Uterus (tissue), 3 donors: ENCODE measurements at regions not wholly inside any gene's neighbourhood (a gene's known extent, or its start where the extent isn't known, plus 50 kb on each side); places are given as distances from the start of the nearest gene placed in this dataset.

Experiments used
- DNase-seq, 2 donors: peaks; one replicate each; pipeline ENCODE4 v3.0.0-alpha.2; 2019 to 2020
- H3K27ac ChIP-seq, 2 donors: fragments of 200-600 bp; sonication (generic); 1 replicate in 1 of 2; 2 replicates in 1 of 2; pipeline ENCODE4 v1.5.1; 2016 to 2018
- H3K27me3 ChIP-seq, 2 donors: fragments of 200-600 bp; sonication (generic); one replicate each; pipeline ENCODE4 v1.5.1; 2018 to 2019; ENCODE audit warnings: control low read depth in 1 of 2
- H3K36me3 ChIP-seq, 2 donors: fragments of 200-600 bp; sonication (generic); one replicate each; pipeline ENCODE4 v1.5.1; 2019; ENCODE audit warnings: control low read depth in 1 of 2
- H3K4me1 ChIP-seq, 2 donors: fragments of 200-600 bp; sonication (generic); one replicate each; pipeline ENCODE4 v1.5.1; 2018 to 2019; ENCODE audit warnings: control low read depth in 1 of 2
- H3K4me3 ChIP-seq, 2 donors: fragments of 200-600 bp; sonication (generic); 1 replicate in 1 of 2; 2 replicates in 1 of 2; pipeline ENCODE4 v1.5.1; 2018 to 2019; ENCODE audit warnings: mild to moderate bottlenecking in 1 of 2
- H3K9me3 ChIP-seq, 2 donors: fragments of 200-600 bp; sonication (generic); one replicate each; pipeline ENCODE4 v1.5.1; 2019; ENCODE audit warnings: control low read depth in 1 of 2
- CTCF ChIP-seq, 4 experiments: fragments of 200-600 bp in 2 of 4; fragments of 450-650 bp in 2 of 4; sonication (generic) in 2 of 4; IDR thresholded peaks; one replicate each; pipeline ENCODE4 v1.5.1; 2016 to 2019; ENCODE audit warnings: antibody characterized with exemption in 4 of 4, mild to moderate bottlenecking in 2 of 4, moderate library complexity in 1 of 4
- POLR2A ChIP-seq, 2 donors: fragments of 450-650 bp; IDR thresholded peaks; one replicate each; pipeline ENCODE4 v1.6.1; 2016; ENCODE audit warnings: antibody characterized with exemption in 2 of 2, mild to moderate bottlenecking in 1 of 2, moderate library complexity in 1 of 2
- intact Hi-C: fragments of 100-400 bp; cut with DNase I; formaldehyde crosslinking; loops from one replicate; pipeline ENCODE4 v1.15.1; 2023; ENCODE audit warnings: low total_unique reads
- donor health status: DM: yes; HTN: yes; CAD: no.

- Histone ChIP-seq H3K4me3 (no peak overlapping the region), H3K9me3 (no peaks in the 10 kb centered on the region), H3K4me1 (peaks cover 0 to 3% of the 10 kb centered on the region in 2 donors), H3K36me3 (no peaks in the 10 kb centered on the region), H3K27ac (no peak overlapping the region), H3K27me3 (no peaks in the 10 kb centered on the region)
- intact Hi-C loops, result no loop called here
- TF ChIP-seq POLR2A (IDR thresholded peaks at IDR 0.05) (no peak), CTCF (IDR thresholded peaks at IDR 0.05) (no peak)
- DNase-seq, result no peak
Measured at GRCh38 chr1:173333581-173333980, 126.5 kb upstream of the TNFSF4 start.

GRCh38 chr1:173337126-173337525 is 130.0 kb upstream of the TNFSF4 start:
- H3K4me1 ChIP-seq, result no peaks in the 10 kb centered on the region
- H3K27me3 ChIP-seq, result no peaks in the 10 kb centered on the region
- no peak overlapping the region for H3K27ac ChIP-seq
- intact Hi-C loops, result no loop called here
- no peaks in the 10 kb centered on the region for H3K9me3 ChIP-seq
- no peak overlapping the region for H3K4me3 ChIP-seq
- no peak for DNase-seq
- TF ChIP-seq POLR2A (IDR thresholded peaks at IDR 0.05) (no peak), CTCF (IDR thresholded peaks at IDR 0.05) (no peak)
- no peaks in the 10 kb centered on the region for H3K36me3 ChIP-seq

GRCh38 chr1:173341307-173341706 is 134.2 kb upstream of the TNFSF4 start:
- DNase-seq, result no peak
- no peaks in the 10 kb centered on the region for H3K36me3 ChIP-seq
- no peak overlapping the region for H3K27ac ChIP-seq
- H3K4me1 ChIP-seq, result no peaks in the 10 kb centered on the region
- no peak for TF ChIP-seq CTCF (IDR thresholded peaks at IDR 0.05)
- TF ChIP-seq POLR2A (IDR thresholded peaks at IDR 0.05), result no peak
- H3K4me3 ChIP-seq, result no peak overlapping the region
- no peaks in the 10 kb centered on the region for H3K27me3 ChIP-seq
- no peaks in the 10 kb centered on the region for H3K9me3 ChIP-seq
- intact Hi-C loops, result no loop called here

- Histone ChIP-seq H3K27me3 (no peaks in the 10 kb centered on the region), H3K36me3 (no peaks in the 10 kb centered on the region), H3K4me1 (no peaks in the 10 kb centered on the region), H3K27ac (no peak overlapping the region), H3K4me3 (no peak overlapping the region), H3K9me3 (no peaks in the 10 kb centered on the region)
- TF ChIP-seq POLR2A (IDR thresholded peaks at IDR 0.05), result no peak
- TF ChIP-seq CTCF (IDR thresholded peaks at IDR 0.05), result no peak
- intact Hi-C loops, result no loop called here
- DNase-seq, result no peak
Measured at GRCh38 chr1:173341971-173342370, 134.8 kb upstream of the TNFSF4 start.

GRCh38 chr1:173342736-173343135 is 134.4 kb upstream of the PRDX6 start:
- H3K27me3 ChIP-seq, result no peaks in the 10 kb centered on the region
- no peaks in the 10 kb centered on the region for H3K36me3 ChIP-seq
- intact Hi-C loops, result no loop called here
- no peaks in the 10 kb centered on the region for H3K4me1 ChIP-seq
- H3K4me3 ChIP-seq, result no peak overlapping the region
- H3K9me3 ChIP-seq, result no peaks in the 10 kb centered on the region
- H3K27ac ChIP-seq, result no peak overlapping the region
- no peak for DNase-seq
- TF ChIP-seq POLR2A (IDR thresholded peaks at IDR 0.05) (no peak), CTCF (IDR thresholded peaks at IDR 0.05) (no peak)
